Keratinocyte (primary cell): ENCODE measurements at regions not wholly inside any gene's neighbourhood (a gene's known extent, or its start where the extent isn't known, plus 50 kb on each side); places are given as distances from the start of the nearest gene placed in this dataset.

ENCODE experiments used
- DNase-seq: peaks from one replicate; pipeline ENCODE4 v3.0.0-alpha.2; 2011; ENCODE audit warnings: low read depth, missing footprints, low spot score
- FAIRE-seq: peaks from 2 replicates; lab custom pipeline; 2011; peaks lifted over from hg19 to GRCh38; lab: Jason Lieb, UNC
- H2AFZ ChIP-seq: 2 replicates; pipeline ENCODE4 v1.6.0; 2012; ENCODE audit warnings: low read length, control low read depth, inconsistent platforms; ENCODE audit not compliant: control insufficient read depth
- H3K27ac ChIP-seq: 2 replicates; pipeline ENCODE4 v1.5.1; 2011; ENCODE audit warnings: low read length; ENCODE audit not compliant: control insufficient read depth, insufficient read depth
- H3K27me3 ChIP-seq: 3 replicates; pipeline ENCODE4 v1.6.0; 2011; ENCODE audit warnings: low read length; ENCODE audit not compliant: control insufficient read depth, insufficient read depth; ENCODE audit errors: extremely low read depth
- H3K36me3 ChIP-seq, 2 experiments: 2 replicates in 1 of 2; 3 replicates in 1 of 2; pipeline ENCODE4 v1.5.1; 2011; ENCODE audit warnings: low read length in 2 of 2, mild to moderate bottlenecking in 1 of 2; ENCODE audit not compliant: control insufficient read depth in 2 of 2, insufficient read depth in 2 of 2; ENCODE audit errors: extremely low read depth in 1 of 2
- H3K4me1 ChIP-seq: 3 replicates; pipeline ENCODE4 v1.5.1; 2011; ENCODE audit warnings: low read length; ENCODE audit not compliant: control insufficient read depth, insufficient read depth; ENCODE audit errors: extremely low read depth
- H3K4me2 ChIP-seq: 3 replicates; pipeline ENCODE4 v1.6.0; 2011; ENCODE audit warnings: low read depth, low read length; ENCODE audit not compliant: control insufficient read depth, insufficient read depth; ENCODE audit errors: extremely low read depth
- H3K4me3 ChIP-seq, 3 experiments: fragments of 200-600 bp in 1 of 3; sonication (generic) in 1 of 3; 2 replicates in 2 of 3; 3 replicates in 1 of 3; pipeline ENCODE4 v1.5.1; 2011 to 2016; ENCODE audit warnings: low read length in 3 of 3, mild to moderate bottlenecking in 3 of 3, control low read depth in 2 of 3, inconsistent platforms in 1 of 3, low read depth in 1 of 3, mixed read lengths in 1 of 3, mixed run types in 1 of 3, moderate library complexity in 1 of 3; ENCODE audit not compliant: control insufficient read depth in 2 of 3, insufficient read depth in 2 of 3; ENCODE audit errors: extremely low read depth in 1 of 3
- H3K79me2 ChIP-seq: 2 replicates; pipeline ENCODE4 v1.6.0; 2012; ENCODE audit warnings: low read length; ENCODE audit not compliant: control insufficient read depth, insufficient read depth
- H3K9ac ChIP-seq: 3 replicates; pipeline ENCODE4 v1.6.0; 2011; ENCODE audit warnings: low read length; ENCODE audit not compliant: control insufficient read depth, insufficient read depth; ENCODE audit errors: extremely low read depth
- H3K9me1 ChIP-seq: 3 replicates; pipeline ENCODE4 v1.6.0; 2011; ENCODE audit warnings: low read length; ENCODE audit not compliant: control insufficient read depth, insufficient read depth; ENCODE audit errors: extremely low read depth
- H3K9me3 ChIP-seq: 2 replicates; pipeline ENCODE4 v1.5.1; 2012; ENCODE audit warnings: low read depth, low read length; ENCODE audit not compliant: control insufficient read depth
- H4K20me1 ChIP-seq: 3 replicates; pipeline ENCODE4 v1.6.0; 2011; ENCODE audit warnings: low read length; ENCODE audit not compliant: control insufficient read depth, insufficient read depth; ENCODE audit errors: extremely low read depth
- CTCF ChIP-seq, 3 experiments: IDR thresholded peaks in 1 of 3; conservative IDR thresholded peaks in 1 of 3; optimal IDR thresholded peaks in 1 of 3; 2 replicates in 2 of 3; 3 replicates in 1 of 3; pipeline versions ENCODE3 to v1.5.1; 2011; ENCODE audit warnings: low read length in 3 of 3, mild to moderate bottlenecking in 3 of 3, moderate library complexity in 2 of 3, control low read depth in 1 of 3, inconsistent platforms in 1 of 3; ENCODE audit not compliant: insufficient read depth in 2 of 3; ENCODE audit errors: extremely low read depth in 1 of 3
- EZH2 ChIP-seq: IDR thresholded peaks from one replicate; pipeline ENCODE4 v1.6.1; 2012; ENCODE audit warnings: inconsistent platforms, mild to moderate bottlenecking, low read length, moderate library complexity
- dilution Hi-C: fragments of 300-500 bp; cut with MboI; formaldehyde crosslinking; loops from one replicate; pipeline ENCODE4 v1.7.0; 2020; ENCODE audit warnings: low sequenced_read_pairs; ENCODE audit not compliant: extremely low pct_ligation_motif_present

- no peak for TF ChIP-seq EZH2
- no peak for TF ChIP-seq CTCF (optimal IDR thresholded peaks at IDR 0.05 in 1 of 3, IDR thresholded peaks at IDR 0.05 in 1 of 3, conservative IDR thresholded peaks at IDR 0.05 in 1 of 3; ENCODE audit: extremely low read depth in 1 of 3, insufficient read depth in 2 of 3, low read length in 3 of 3)
- no peak for DNase-seq
- no peaks in the 10 kb centered on the region for H3K27me3 ChIP-seq
- H4K20me1 ChIP-seq = no peaks in the 10 kb centered on the region
- no peaks in the 10 kb centered on the region for H3K9me1 ChIP-seq
- H3K9me3 ChIP-seq = no peaks in the 10 kb centered on the region
- H3K79me2 ChIP-seq = no peaks in the 10 kb centered on the region
- no peaks in the 10 kb centered on the region for H3K4me1 ChIP-seq
- no peak for FAIRE-seq
- H3K4me2 ChIP-seq = no peak overlapping the region
- no peak overlapping the region for H2AFZ ChIP-seq
- H3K36me3 ChIP-seq = no peaks in the 10 kb centered on the region
- no peak overlapping the region for H3K4me3 ChIP-seq
- dilution Hi-C loops = no loop called here
- H3K27ac ChIP-seq = no peak overlapping the region
- no peak overlapping the region for H3K9ac ChIP-seq
Measured at GRCh38 chr16:9441012-9441411, 349.6 kb downstream of the HAPSTR1 start.

- H3K27me3 ChIP-seq = no peaks in the 10 kb centered on the region
- H3K9ac ChIP-seq = no peak overlapping the region
- no peaks in the 10 kb centered on the region for H3K4me1 ChIP-seq
- H3K4me3 ChIP-seq = no peak overlapping the region
- no peak for DNase-seq
- TF ChIP-seq EZH2 = no peak
- TF ChIP-seq CTCF (optimal IDR thresholded peaks at IDR 0.05 in 1 of 3, IDR thresholded peaks at IDR 0.05 in 1 of 3, conservative IDR thresholded peaks at IDR 0.05 in 1 of 3; ENCODE audit: extremely low read depth in 1 of 3, insufficient read depth in 2 of 3, low read length in 3 of 3) = no peak
- no peaks in the 10 kb centered on the region for H3K9me1 ChIP-seq
- H3K9me3 ChIP-seq = no peaks in the 10 kb centered on the region
- H3K27ac ChIP-seq = no peak overlapping the region
- H3K79me2 ChIP-seq = no peaks in the 10 kb centered on the region
- H3K4me2 ChIP-seq = no peak overlapping the region
- dilution Hi-C loops = no loop called here
- no peak for FAIRE-seq
- no peaks in the 10 kb centered on the region for H4K20me1 ChIP-seq
- no peaks in the 10 kb centered on the region for H3K36me3 ChIP-seq
- no peak overlapping the region for H2AFZ ChIP-seq
Measured at GRCh38 chr16:9443864-9444263, 352.4 kb downstream of the HAPSTR1 start.
